LNCaP clone FGC (cell line): ENCODE measurements at regions not wholly inside any gene's neighbourhood (a gene's known extent, or its start where the extent isn't known, plus 50 kb on each side); places are given as distances from the start of the nearest gene placed in this dataset.

Experiments used
- DNase-seq: peaks from one replicate; pipeline ENCODE4 v3.0.0-alpha.2; 2011; ENCODE audit warnings: low read depth
- H3K4me3 ChIP-seq: 2 replicates; pipeline ENCODE4 v1.5.1; 2011; ENCODE audit warnings: mild to moderate bottlenecking, low read depth, low read length, control low read depth
- TF ChIP-seq, protein P1 (sequence below): IDR thresholded peaks from 2 replicates; pipeline ENCODE4 v1.5.1; 2012; ENCODE audit warnings: mild to moderate bottlenecking; ENCODE audit not compliant: control insufficient read depth, insufficient read depth; ENCODE audit errors: extremely low read depth

DNA sequence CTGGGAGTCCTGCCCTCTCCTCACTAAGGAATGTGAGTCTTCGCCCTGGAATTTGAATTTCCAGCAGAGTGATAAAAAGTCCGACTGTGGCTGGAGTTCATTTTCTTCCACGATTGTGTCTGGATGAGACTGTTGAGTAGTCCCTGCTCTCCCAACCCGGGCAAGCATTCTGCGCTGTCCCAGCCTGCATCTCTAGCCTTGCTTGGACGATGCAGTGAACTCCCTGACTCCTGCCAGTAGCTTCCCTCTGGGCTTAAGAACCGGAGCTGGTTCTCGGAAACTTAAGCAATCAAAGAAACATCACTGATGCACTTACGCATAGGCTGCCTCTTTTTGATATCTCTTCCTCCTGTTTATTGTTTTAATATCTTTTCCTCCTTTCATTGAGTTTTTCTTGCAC, 116.0 kb upstream of the FZD8 start:
- no peak for DNase-seq
- H3K4me3 ChIP-seq = no peak overlapping the region
- TF ChIP-seq, protein P1, sequence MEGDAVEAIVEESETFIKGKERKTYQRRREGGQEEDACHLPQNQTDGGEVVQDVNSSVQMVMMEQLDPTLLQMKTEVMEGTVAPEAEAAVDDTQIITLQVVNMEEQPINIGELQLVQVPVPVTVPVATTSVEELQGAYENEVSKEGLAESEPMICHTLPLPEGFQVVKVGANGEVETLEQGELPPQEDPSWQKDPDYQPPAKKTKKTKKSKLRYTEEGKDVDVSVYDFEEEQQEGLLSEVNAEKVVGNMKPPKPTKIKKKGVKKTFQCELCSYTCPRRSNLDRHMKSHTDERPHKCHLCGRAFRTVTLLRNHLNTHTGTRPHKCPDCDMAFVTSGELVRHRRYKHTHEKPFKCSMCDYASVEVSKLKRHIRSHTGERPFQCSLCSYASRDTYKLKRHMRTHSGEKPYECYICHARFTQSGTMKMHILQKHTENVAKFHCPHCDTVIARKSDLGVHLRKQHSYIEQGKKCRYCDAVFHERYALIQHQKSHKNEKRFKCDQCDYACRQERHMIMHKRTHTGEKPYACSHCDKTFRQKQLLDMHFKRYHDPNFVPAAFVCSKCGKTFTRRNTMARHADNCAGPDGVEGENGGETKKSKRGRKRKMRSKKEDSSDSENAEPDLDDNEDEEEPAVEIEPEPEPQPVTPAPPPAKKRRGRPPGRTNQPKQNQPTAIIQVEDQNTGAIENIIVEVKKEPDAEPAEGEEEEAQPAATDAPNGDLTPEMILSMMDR = no peak

DNA sequence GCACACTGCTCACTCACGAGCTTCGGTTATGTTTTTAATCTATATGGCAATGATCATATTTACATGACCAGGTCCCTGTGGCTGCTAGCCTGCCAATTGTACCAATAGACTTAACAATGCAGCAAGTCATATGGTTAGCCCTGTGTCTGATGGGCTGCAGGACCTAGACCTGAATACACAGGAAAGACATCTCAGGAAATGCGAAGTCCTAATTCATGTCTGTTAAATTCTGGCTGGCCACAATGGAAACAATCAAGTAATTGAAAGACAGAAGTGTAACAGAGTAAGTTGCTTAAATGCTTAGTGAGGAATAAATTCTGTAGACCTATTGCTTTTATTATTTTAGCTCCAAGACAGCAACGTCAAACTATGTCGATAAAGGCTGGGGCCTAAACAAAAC, 112.4 kb upstream of the FZD8 start:
- TF ChIP-seq, protein P1 = no peak

DNA sequence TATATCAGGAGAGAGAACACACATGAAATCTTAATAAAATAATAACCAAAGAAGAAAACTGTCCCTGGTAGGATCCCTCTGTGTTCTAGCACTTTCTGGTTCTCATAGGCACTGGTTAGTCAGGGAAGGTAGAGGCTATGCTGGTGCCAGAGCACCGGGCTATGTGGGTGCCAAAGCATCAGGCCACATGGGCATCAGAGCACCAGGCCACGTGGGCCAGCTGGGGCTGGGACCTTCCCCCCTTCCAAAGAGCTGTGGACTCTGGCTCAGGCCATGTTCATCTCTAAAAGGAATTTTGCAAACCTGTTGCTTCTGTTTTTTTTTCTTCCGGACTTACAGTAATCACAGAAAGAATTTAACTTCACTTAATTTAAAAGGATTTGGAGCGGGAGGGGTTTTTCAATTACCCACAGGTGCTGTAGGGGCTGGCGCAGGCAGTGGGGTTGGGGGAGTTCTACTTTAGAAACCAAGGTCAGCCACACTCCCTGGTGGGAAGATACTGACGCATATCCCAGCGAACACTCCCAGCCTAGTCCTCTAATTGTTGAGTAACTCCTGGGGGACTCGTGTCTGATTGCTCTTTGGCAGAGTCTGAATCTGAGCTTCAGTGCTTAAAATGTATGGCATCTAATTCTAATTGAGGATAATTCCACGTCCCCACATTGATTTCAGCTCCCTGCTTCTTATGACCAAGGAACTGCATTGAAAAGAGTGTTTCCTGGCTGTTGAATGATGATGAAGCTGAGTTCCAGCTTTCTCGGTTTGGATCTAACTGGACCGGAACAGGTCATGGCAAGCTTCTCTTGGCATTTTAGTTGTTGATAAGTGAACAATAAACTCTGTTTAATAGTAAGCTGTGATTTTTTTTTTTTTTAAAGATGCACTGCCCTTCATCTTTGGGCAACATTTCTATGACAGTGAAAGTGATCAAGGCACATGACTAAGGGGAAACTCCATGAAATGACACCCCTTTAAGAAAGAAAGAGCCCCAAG, 110.7 kb upstream of the FZD8 start:
- H3K4me3 ChIP-seq = no peak overlapping the region
- no peak for DNase-seq

More for the DNA sequence above, 112.4 kb upstream of the FZD8 start:
- H3K4me3 ChIP-seq = no peak overlapping the region
- no peak for DNase-seq

DNA sequence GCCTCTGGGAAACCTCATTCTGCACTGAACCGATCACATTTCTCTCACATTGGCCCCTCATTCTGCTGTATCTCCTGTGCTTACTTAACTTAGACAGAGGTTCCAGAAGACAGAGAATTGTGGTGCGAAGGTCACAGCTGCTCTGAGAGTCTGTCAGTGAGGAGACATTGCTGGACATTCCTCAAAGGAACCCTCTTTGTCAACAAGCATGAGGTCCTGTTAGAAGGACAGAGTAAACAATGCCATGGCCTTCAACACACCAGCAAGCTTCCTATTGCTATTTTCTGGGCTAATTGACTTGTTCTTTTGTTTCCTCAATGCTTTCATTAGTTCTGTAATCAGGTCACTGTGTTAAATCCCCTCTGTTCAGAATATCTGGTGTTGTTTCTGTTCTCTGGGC, 109.3 kb upstream of the FZD8 start:
- no peak overlapping the region for H3K4me3 ChIP-seq
- DNase-seq = no peak
- TF ChIP-seq, protein P1 = no peak

More for the DNA sequence above, 110.7 kb upstream of the FZD8 start:
- TF ChIP-seq, protein P1 = no peak

DNA sequence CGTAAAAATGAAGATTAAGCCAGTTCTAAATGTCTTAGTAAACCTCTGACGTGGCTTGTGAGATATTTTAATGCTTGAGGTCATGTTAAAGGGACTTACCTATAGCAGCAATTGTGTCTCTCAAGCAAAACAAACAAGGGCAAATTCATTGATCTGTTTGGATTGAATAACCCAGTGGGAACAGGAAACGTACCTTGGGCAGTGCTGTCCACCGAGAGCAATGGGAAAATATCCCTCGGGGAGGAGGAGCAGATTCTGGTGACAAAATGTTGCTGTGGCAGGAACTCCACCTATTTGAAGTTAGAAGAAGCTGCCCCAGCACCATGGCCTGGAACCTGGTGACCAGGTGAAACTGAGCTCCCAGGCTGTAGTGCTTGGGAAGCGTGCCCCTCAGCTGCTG, 107.1 kb upstream of the FZD8 start:
- TF ChIP-seq, protein P1 = no peak
- no peak overlapping the region for H3K4me3 ChIP-seq
- DNase-seq = no peak

DNA sequence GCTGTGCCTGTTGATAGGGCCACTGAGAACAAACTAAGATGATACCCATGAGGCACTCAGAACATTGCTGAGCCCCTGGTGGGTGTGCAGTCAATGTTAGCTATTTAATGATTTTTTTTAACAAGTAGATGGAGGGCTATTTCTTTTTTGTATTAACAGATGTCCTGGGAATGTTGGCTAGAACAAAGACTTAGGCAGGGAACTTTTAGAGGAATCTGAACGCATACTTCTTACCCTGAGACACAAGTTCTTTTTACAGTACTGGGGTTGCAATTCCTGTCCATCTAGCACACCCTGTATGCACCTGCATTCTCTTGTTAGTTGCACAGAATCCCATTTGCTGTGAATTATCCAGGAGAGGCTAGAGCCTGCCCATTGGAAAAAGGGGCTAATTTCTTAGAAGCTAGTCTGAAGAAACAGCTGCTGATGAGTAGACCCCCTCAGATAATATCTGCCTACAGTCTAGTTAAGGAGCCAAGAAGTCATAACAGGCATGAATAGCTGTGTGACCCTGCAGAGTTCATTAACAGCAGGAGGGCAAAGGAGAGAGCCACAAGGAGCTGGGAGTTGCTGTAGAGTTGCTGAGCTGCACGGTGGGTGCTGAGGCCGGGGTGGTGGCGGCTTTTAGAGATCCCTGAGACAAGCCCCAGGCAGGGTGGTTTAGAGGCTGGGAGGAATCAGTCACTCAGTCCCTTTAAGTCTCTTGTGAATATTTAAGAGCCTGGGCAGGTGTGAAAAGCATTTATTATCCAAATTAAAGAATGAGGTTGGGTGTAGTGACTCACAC, 103.7 kb upstream of the FZD8 start:
- TF ChIP-seq, protein P1 = no peak
- DNase-seq = no peak
- H3K4me3 ChIP-seq = no peak overlapping the region
